ENCODE measurements at regions not wholly inside any gene's neighbourhood (a gene's known extent, or its start where the extent isn't known, plus 50 kb on each side); places are given as distances from the start of the nearest gene placed in this dataset.
"Not testable (repeated sequence)": the region's sequence is repeated elsewhere in the genome, so short reads cannot be mapped to it uniquely, and the experiment has no call there.

DNA sequence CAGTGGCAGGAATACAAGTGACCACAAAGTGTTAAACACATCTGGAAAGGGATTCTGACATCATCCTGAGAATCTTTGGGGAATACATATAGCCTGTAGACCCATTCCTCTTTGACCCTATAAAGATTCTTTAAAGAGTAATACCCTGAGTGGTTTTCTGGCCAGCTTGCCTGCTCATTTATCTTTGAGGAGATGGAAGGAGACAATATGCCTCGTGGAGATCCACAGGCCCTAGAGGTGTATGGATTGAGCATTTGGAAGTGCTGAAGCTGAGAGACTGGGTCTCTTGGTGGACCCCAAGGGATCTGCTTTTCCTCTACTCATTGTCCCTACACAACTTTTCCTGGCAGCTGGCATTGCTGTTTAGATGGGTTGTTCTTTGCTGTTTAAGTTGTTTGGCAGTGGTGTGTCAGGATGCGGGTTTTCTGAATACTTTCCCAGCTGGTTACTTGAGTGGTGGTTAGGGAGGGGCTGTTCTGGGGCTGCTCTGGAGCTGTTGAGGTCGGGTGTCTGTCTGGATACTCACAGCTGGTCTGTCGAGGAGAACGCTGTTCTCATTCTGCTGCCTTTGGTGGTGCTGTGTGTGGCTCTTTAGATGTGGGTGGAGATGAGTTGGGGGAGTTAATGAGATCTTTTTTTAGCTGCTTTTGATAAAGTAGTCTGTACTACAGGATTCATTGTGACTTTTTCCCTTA lies 50.1 kb upstream of the FAM72C start:
- DNase-seq = not testable (repeated sequence)

All from activated CD4-positive, CD25-positive, alpha-beta regulatory T cell treated with anti-CD3 and anti-CD28 coated beads, Interleukin-2, amount 50 U/mL, for 72 hours (primary cell).